GM19328 (cell line): ENCODE measurements at regions not wholly inside any gene's neighbourhood (a gene's known extent, or its start where the extent isn't known, plus 50 kb on each side); places are given as distances from the start of the nearest gene placed in this dataset.
"Not testable (repeated sequence)": the region's sequence is repeated elsewhere in the genome, so short reads cannot be mapped to it uniquely, and the experiment has no call there.

ENCODE experiments used
- ATAC-seq: cut with Tn5 transposase; IDR thresholded peaks from one replicate; pipeline ENCODE4 v1.9.1; 2021; ENCODE audit warnings: mild to moderate bottlenecking, moderate library complexity; ENCODE audit not compliant: unreplicated experiment

DNA sequence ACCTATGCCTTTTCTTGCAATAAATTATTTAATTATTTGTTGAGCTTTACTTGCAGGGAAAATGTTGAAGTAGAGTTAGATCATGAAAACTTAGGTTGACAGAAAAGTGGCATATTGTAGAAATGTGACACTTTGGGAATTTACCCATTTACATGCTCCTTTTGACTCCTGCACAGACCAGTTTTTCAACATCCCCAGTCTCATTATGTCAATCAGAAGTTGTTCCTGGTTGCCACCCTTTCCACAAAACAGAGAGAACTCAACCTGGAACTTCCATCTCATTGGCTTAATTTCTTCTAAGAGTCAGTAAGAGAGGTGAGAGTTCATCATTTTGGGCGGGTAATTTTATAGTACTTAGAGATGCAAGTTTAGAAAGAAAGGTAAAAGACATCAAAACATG, 284.6 kb upstream of the ANKRD50 start:
- ATAC-seq: no peak

DNA sequence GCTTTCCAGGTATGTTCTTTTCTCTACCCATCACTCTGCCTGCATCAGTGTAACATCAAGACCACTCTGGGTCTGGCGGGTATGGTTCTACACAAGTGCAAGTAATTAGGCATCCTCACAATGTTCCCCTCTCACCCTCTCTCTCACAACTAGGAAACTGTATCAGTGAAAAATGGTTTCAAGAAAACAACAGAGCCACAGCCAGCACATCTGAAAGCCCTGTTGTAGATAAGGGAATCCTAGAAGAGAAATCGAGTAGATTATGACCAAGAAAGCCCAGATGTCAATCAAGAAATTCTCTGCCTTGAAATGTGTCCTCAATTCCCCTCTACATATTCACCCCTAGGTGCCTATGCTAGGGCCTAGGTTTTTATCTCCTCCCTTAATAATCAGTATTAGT, 281.3 kb upstream of the ANKRD50 start:
- ATAC-seq: no peak

DNA sequence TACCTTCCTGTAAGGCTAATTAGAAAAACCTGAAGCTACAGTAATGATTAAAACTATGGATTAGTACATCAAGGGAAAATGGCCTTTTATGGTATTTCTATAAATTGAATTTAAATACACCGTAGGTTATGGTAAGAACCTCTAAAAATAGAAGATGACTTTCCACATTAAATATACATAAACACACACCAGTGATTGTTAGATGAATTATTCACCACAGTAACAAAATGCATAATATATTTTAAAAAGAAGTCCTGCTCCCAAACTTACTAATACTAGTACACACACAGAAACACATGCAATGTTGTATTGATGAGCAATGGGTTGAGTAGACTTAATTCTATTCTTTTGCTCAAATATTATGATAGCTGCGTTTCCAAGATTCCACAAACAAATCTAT, 277.9 kb upstream of the ANKRD50 start:
- ATAC-seq: no peak

DNA sequence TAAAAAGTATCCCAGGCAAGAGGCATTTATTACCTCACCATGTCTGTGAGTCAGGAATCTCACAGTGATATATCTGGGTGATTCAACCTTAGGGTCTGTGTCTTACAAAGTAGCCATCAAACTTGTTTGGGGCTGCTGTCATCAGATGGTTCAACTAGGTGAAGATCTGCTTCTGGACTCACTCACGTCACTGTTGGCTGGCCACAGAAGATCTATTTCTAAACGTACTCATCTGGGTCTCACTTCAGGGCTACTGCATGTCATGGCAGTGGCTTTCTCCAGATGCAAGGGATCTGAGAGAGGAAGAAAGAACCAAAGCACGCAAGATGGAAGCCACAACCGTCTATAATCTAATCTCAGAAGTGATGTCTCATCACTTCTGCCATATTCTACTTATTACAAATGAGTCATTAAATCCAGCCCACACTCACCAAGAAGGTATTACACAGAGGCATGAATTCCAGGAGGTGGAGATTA, 267.8 kb upstream of the ANKRD50 start:
- no peak for ATAC-seq

DNA sequence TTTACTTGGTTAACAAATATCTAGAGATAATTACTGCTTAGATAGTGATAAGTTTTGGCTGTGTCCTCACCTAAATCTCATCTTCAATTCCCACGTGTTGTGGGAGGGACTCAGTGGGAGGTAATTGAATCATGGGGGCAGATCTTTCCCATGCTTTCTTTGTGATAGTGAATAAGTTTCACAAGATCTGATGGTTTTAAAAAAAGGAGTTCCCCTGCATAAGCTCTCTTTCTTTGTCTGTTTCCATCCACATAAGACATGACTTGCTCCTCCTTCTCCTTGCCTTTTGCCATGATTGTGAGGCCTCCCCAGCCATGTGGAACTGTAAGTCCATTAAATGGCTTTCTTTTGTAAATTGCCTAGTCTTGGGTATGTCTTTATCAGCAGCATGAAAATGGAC, 266.0 kb upstream of the ANKRD50 start:
- not testable (repeated sequence) for ATAC-seq

DNA sequence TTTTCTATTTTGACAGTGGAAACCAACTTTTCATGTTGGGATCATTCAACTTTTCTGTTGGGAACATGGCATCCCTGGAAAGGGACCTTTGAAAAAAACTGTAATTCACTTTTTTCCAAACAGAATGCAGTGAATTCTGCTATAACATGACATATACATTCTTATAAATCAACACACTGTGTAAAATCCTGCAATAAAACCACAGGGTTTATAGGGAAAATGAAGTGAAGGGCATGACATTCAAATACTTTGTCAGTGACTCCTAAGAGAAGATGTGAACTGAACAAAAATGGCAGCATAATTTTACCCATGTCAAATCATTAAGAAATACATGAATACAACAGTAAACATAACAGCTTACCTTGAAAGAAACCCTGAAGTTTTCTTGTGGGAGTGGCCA, 264.5 kb upstream of the ANKRD50 start:
- ATAC-seq: no peak

DNA sequence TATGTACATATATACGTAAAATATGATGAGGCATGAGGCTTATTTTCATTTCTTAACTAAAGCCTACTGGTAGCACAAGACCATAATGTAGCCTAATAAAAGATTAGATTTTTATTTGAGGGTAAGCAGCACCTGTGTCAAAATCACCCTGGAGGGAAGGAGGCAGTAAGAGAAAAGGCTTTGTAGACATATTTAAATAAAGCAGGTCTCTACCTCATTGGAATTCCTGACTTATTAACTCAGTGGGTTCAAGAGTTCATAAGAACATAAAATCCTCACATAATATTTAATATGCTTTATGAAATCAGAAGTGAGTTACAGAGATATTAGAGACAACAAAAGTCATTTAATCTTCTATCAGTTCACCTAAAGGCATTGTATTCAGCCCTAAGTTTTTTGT, 261.6 kb upstream of the ANKRD50 start:
- no peak for ATAC-seq

DNA sequence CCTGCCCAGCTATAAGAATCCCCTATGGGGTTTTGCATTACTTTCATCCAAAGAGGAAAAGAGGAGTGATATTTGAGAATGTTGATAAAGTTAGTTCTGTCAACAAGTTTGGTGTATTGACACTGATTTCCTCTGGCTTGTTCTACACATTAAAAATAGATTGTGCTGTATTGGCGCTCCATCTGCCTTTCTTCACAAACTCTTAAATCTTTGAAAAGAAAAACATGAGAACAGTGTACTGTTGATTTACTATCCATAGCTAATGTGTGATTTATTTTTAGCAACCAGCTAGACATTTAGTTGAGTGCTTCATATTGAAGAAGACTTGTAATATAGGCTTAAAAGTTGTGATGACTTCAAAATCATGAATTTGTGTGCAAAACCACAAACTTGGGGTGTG, 261.2 kb upstream of the ANKRD50 start:
- ATAC-seq: no peak

DNA sequence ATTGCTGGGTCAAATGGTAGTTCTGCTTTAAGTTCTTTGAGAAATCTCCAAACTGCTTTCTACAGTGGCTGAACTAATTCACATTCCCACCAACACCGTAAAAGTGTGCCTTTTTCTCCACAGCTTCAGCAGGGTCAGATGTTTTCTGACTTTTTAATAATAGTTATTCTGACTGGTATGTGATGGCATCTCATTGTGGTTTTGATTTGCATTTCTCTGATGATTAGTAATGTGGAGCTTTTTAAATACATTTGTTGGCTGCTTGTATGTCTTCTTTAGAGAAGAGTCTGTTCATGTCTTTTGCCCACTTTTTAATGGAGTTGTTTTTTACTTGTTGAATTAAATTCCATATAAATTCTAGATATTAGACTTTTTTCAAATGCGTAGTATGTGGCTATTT, 257.5 kb upstream of the ANKRD50 start:
- no peak for ATAC-seq

DNA sequence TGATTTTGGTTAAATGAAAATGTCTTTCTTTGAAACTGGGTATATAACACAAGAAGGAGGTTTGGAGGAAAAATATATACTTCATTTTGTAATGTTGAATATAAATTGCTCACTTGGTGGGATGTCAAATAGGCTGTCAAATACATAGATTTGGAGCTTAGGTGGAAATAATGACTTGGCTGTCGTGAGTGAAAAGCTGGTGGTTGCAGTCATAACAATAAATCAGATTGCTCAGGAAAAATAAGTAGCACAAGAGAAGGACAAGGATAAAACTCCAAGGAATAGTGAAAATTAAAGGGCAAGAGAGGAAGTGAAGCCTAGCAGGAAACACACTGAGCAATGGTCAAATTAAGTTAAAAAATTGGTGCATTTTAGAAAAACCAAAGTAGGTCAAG, 253.0 kb upstream of the ANKRD50 start:
- no peak for ATAC-seq

DNA sequence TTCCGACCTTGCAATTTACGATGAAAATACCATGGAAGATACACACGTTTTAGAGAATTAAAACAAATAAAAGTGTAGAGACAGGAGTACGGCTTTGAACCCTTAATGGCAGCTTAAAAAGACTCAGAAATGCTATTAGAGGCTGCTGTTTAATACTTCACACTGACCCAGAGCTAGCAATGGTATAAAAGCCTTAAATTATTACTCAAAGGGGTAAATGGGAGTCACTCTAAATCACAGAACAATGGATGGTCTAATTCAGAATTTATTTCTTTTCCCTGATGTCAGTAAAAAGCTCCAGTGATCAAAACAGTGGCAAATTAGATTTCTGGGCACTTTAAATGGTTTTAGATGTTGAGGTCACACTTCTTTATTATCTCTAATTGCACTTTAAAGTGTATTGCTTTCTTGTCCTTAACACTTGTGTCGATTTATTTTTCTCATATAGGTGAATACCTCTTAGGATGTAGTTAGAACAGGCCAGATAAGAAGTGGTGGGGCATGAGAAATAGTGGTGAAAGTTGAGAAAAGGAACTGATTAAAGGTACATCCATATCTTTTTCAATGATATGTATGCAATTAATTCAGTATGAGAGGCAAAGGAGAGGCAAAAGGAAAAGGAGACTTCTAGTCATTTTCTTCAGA, 252.4 kb upstream of the ANKRD50 start:
- ATAC-seq: no peak

DNA sequence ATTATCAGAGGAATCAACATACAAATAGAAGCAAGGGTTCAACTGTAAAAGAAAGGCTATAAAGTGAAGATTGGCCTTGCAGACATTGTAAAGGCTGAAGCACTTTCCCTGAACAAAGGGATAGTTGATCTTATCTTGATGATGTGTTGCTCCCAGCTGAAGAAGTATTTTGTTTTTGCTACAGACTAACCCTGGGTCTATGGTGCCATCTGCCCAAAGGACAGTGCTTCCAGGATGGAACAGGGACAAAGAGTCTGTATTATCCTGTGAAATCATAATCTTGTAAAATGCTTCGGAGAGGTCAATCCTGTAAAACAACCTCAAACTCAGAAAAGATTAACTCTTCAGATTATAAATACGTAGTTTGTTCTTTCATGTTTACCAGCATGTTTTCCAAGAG, 251.7 kb upstream of the ANKRD50 start:
- ATAC-seq: no peak

DNA sequence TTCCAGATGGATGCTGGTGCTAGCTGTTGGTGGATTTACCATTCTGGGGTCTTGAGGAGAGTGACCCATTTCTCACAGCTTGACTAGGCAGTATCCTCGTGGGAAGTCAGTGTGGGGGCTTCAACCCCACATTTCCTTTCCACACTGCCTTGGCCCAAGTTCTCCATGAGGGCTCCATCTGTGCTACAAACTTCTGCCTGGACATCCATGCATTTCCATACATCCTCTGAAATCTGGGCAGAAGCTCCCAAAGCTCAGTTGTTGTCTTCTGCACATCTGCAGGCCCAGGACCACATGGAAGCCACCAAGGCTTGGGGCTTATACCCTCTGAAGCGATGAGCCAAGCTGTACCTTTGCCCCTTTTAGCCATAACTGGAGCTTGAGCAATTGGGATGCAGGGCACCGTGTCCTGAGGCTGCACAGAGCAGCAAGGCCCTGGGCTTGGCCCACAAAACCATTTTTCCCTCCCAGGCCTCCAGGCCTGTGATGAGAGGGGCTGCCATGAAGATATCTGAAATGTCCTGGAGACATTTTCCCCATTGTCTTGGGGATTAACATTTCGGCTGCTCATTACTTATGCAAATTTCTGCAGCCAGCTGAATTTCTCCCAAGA, 248.7 kb upstream of the ANKRD50 start:
- no peak for ATAC-seq

DNA sequence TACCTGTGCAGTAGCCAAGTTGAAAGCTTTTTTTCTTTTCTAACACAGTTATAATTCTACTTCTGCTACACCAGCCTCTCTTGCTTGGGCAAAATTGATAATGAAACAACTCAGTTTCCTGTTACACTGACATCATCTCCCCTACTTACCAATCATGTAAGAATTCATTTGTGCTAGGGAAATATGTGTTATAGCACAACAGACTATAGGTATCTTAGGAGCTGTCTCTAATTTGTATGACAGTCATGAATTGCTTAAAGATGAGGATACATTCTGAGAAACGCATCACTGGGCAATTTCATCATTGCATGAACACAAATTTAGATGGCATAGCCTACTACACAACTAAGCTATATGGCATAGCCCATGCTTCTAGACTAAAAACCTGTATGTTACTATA, 246.3 kb upstream of the ANKRD50 start:
- ATAC-seq: no peak

DNA sequence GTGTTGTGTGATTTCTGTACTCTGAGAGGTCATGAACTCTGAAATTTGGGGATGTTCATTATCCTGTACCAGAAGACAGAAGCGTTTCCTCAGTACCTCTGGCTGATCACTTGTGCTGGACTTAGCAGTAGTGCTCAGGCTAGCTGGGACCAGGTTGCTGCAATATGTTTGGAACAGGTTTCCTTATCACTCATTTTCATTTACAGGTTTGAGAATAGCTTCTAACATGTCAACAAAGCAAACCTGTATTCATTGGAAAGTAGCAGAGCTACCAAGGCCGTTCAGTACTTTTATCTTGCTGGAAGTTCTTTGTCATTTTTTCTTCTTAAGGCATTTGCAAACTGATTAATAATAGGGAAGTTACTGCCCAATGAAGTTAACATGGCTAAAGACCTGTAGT, 242.9 kb upstream of the ANKRD50 start:
- ATAC-seq: no peak

DNA sequence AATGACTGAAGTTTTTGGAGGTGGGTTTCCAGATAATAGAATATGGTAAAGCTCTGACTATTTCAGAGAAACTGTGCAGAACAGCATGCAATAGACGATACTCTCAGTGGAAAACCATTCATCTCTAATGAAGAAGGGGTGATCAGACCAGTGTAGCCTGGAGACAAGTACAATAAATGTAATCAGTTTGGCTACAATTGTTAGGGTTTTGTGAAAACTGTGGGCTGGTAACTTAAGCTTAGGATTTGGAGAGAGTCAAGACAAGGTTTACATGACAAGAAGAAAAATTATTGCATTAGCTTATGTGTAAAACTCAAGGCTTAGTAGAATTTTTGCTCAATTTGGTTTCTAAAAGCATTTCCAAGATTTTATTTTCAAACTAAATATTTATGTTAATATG, 241.5 kb upstream of the ANKRD50 start:
- ATAC-seq: no peak

DNA sequence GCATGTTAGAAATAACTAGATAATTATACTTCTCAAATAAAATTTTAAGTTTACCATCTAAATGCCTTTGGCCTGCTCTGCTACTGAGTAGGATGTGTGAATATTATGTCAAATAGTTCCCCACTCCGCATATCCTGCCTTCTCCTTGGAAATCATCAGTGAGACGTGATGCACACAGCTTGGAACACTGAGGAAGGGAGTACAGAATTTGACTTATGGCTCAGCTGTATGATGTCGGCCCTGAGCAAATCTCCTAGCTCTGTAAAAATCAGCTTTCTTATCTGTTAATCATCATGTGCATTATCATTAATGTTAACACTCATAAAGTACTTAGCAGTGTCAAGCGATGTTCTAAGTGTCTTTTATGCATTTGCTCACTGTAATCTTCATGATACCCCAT, 241.0 kb upstream of the ANKRD50 start:
- no peak for ATAC-seq

DNA sequence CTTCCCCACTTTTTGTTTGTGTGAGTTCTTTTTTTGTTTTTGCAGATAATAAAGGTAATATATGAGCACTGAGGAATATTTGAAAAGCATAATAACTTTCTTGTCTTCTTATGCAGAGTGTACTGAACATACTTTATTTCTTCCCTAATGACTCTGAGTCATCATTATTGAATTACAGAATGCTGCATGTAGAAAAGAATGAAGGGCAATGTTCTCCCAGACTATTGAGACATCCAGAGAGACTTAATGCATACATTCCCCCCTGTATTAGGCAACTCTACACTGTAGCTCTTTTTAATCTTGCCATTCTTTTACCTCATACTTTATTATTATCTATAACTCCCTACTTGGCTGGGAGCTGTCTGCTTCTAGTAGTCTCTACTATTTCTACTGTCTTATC, 240.5 kb upstream of the ANKRD50 start:
- ATAC-seq: no peak

DNA sequence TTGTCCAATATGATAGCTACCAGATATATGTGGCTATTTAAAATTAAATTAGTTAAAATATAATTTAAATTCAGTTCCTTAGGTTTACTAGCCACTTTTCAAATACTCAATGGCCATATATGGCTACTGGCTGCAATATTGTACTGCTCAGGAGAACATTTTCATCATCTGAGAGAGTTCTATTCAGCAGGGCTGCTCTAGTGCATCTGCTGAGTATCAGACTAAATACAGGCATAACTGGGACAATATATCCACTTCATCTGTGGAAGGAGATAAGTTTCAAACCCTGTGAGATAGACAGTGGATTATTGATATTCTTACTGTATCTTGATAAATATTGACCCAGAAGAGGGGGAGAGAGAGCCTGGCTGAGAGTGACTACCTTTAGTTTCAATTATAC, 240.1 kb upstream of the ANKRD50 start:
- no peak for ATAC-seq

DNA sequence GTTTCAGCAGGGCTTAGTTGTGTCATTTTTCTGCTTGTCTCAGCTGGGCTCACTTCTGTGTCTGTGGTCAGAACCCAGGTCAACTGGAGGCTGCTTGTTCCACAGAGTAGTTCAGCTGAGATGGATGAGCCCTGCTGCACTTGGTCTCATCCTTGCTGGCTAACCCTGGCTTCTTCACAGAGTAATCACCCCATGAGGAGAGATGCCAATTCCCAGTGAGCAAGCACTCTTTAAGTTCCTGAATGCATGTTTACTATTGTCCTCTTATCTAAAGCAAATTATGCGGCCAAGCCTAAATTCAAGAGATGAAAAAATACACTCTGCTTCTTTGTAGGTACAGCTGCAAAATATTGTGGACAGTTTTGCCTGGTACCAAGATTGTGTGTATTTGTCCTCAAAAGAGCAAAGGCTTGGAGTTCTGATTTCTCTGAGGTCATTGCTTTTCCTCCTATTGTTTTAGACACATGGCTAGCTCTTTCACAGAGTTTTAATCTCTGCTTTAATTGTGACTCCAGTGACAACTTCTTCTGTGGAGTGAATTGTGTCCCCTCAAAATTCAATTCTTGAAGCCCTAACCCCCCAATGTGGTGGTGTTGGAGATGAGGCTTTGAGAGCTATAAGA, 236.6 kb upstream of the ANKRD50 start:
- ATAC-seq: no peak

DNA sequence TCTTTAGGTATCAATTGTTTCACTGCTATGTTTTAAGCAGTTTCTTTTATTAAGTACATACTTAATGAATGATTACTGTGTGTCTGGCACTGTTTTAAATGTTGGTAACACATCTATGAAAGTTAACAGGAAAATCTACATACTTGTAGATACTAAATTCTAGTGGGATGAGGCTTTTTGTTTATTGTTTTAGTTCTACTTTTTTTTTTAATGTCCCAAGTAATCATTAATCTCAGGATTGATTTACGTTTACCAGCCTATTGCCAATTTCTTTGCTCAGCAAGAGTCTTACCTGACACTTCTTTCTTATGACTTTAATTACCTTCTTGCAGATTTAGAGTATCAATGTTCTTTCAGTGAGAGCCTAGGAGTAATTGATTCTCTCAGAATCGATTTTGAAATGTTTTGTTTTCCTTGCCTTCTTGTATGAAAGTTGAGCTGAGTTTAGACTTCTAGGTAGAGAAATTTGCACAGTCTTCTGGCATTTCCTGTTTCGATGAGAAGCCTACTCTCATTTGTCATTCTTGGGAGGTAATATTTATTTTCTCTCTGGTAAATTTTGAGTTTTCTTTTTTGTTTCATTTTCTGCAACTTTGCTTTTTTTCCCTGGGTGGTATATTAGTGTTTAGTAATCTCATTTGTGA, 235.2 kb upstream of the ANKRD50 start:
- ATAC-seq: no peak

DNA sequence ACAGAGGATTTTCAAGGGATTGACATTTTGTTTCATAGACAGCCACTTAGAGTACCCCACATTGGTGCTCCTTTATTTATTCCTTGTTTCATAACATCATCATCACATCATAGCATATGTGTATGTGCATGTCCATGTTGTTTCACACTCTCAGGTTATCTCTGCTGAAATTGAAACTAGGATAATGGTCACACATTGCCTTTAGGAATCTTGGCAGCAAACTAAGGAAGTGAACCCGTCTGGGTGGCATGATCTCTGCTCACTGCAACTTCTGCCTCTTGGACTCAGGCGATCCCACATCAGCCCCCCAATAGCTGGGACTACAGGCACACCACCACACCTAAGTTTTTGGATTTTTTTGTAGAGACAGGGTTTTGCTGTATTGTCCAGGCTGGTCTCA, 234.2 kb upstream of the ANKRD50 start:
- ATAC-seq: no peak
